Sigmoid colon (tissue), 6 donors: ENCODE measurements at regions not wholly inside any gene's neighbourhood (a gene's known extent, or its start where the extent isn't known, plus 50 kb on each side); places are given as distances from the start of the nearest gene placed in this dataset.

ENCODE experiments used
- DNase-seq: peaks from one replicate; pipeline ENCODE4 v3.0.0-alpha.2; 2019
- H3K27ac ChIP-seq, 4 donors: fragments of 200-600 bp; sonication (generic); one replicate each; pipeline ENCODE4 v1.5.1; 2016 to 2019; ENCODE audit warnings: mild to moderate bottlenecking in 1 of 4
- H3K27me3 ChIP-seq, 3 donors: fragments of 200-600 bp; sonication (generic); one replicate each; pipeline ENCODE4 v1.5.1; 2019; ENCODE audit warnings: mild to moderate bottlenecking in 1 of 3
- H3K36me3 ChIP-seq, 4 donors: fragments of 200-600 bp; sonication (generic); one replicate each; pipeline ENCODE4 v1.5.1; 2016 to 2019
- H3K4me1 ChIP-seq, 4 donors: fragments of 200-600 bp; sonication (generic); one replicate each; pipeline ENCODE4 v1.5.1; 2017 to 2019
- H3K4me3 ChIP-seq, 4 donors: fragments of 200-600 bp; sonication (generic); one replicate each; pipeline ENCODE4 v1.5.1; 2017 to 2019; ENCODE audit warnings: mild to moderate bottlenecking in 2 of 4, moderate library complexity in 1 of 4
- H3K9me3 ChIP-seq, 4 donors: fragments of 200-600 bp in 3 of 4; sonication (generic) in 3 of 4; one replicate each; pipeline versions ENCODE4 v1.5.1 to v1.6.1; 2013 to 2019
- CTCF ChIP-seq, 4 experiments: fragments of 450-650 bp in 3 of 4; fragments of 200-600 bp in 1 of 4; IDR thresholded peaks; one replicate each; pipeline ENCODE4 v1.5.1; 2016 to 2019; ENCODE audit warnings: antibody characterized with exemption in 4 of 4, mild to moderate bottlenecking in 3 of 4, moderate library complexity in 2 of 4
- EP300 ChIP-seq, 4 donors: sonication (generic); formaldehyde crosslinking; IDR thresholded peaks; one replicate each; pipeline ENCODE4 v1.6.1; 2017; ENCODE audit warnings: antibody characterized with exemption in 4 of 4
- POLR2A ChIP-seq, 2 donors: fragments of 450-650 bp; IDR thresholded peaks; one replicate each; pipeline ENCODE4 v1.6.1; 2016; ENCODE audit warnings: antibody characterized with exemption in 2 of 2, mild to moderate bottlenecking in 2 of 2, moderate library complexity in 2 of 2
- POLR2AphosphoS5 ChIP-seq, 4 donors: sonication (generic); formaldehyde crosslinking; IDR thresholded peaks; one replicate each; pipeline ENCODE4 v1.6.1; 2017; ENCODE audit warnings: antibody characterized with exemption in 4 of 4
- WGBS, 2 donors: extraction: QIAGEN DNeasy Blood & Tissue Kit; methylation state at CpG; one replicate each; pipeline ENCODE4 v1.1.7; 2013; 5-methylcytosine and 5-hydroxymethylcytosine counted together
- intact Hi-C: fragments of 100-400 bp; cut with DNase I; formaldehyde crosslinking; loops from one replicate; pipeline ENCODE4 v1.15.1; 2023
- donor health status: healthy with polysubstance abuse.
- donor health status: healthy.

DNA sequence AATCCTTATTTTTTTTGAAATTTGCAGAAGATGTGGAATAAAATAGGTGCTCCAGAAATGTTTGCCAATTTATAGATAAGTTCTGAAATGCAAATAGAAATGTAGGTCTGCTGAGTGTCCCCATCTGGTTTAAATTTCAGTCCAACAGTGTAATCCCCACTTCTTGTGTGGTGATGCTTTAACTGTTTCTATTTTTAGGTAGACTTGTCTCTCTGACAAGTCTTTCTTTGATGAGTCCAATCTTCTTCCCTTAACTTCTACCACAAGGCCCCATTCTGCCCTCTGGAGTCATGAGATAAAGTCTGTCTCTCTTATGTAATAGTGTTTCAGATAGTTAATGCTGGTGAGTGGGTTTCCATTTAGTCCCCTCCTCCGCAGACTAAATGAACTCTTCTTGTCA is 390.4 kb downstream of the RFC3 start:
- Histone ChIP-seq H3K9me3 (no peaks in the 10 kb centered on the region), H3K4me1 (peaks cover 0 to 38% (median 28%) of the 10 kb centered on the region in 4 donors), H3K36me3 (no peaks in the 10 kb centered on the region), H3K4me3 (no peak overlapping the region), H3K27ac (peak overlapping the region in 3 of 4 donors; percentile 68 to 83 (median 81)), H3K27me3 (no peaks in the 10 kb centered on the region)
- TF ChIP-seq CTCF (IDR thresholded peaks at IDR 0.05) (no peak), POLR2A (IDR thresholded peaks at IDR 0.05) (no peak), EP300 (IDR thresholded peaks at IDR 0.05) (no peak), POLR2AphosphoS5 (IDR thresholded peaks at IDR 0.05) (no peak)
- WGBS, 2 donors = 92 to 96% methylated on average over 1 of the region's 1 CpG
- DNase-seq = no peak
- intact Hi-C loops = loop anchor here (5.0 kb wide), 1 partner anchor 46 kb away; no protein-coding TSS in a partner anchor

- no peak for DNase-seq
- peak overlapping the region in 2 of 4 donors; percentile 81 to 83 for H3K27ac ChIP-seq
- no peaks in the 10 kb centered on the region for H3K9me3 ChIP-seq
- H3K4me3 ChIP-seq = no peak overlapping the region
- H3K4me1 ChIP-seq = peaks cover 0 to 36% (median 28%) of the 10 kb centered on the region in 4 donors
- H3K27me3 ChIP-seq = no peaks in the 10 kb centered on the region
- no peaks in the 10 kb centered on the region for H3K36me3 ChIP-seq
- intact Hi-C loops = no loop called here
- 83 to 92% methylated on average over 1 of the region's 1 CpG for WGBS, 2 donors
- no peak for TF ChIP-seq CTCF (IDR thresholded peaks at IDR 0.05)
- TF ChIP-seq POLR2A (IDR thresholded peaks at IDR 0.05) = no peak
- no peak for TF ChIP-seq POLR2AphosphoS5 (IDR thresholded peaks at IDR 0.05)
- TF ChIP-seq EP300 (IDR thresholded peaks at IDR 0.05) = no peak
Observed at GRCh38 chr13:34210341-34210740, 392.4 kb downstream of the RFC3 start.

GRCh38 chr13:34214686-34215085 is 396.7 kb downstream of the RFC3 start:
- intact Hi-C loops = no loop called here
- TF ChIP-seq POLR2A (IDR thresholded peaks at IDR 0.05) (no peak), POLR2AphosphoS5 (IDR thresholded peaks at IDR 0.05) (no peak), CTCF (IDR thresholded peaks at IDR 0.05) (no peak), EP300 (IDR thresholded peaks at IDR 0.05) (no peak)
- no peaks in the 10 kb centered on the region for H3K27me3 ChIP-seq
- no peaks in the 10 kb centered on the region for H3K36me3 ChIP-seq
- H3K9me3 ChIP-seq = no peaks in the 10 kb centered on the region
- peaks cover 0 to 13% (median 8%) of the 10 kb centered on the region in 4 donors for H3K4me1 ChIP-seq
- H3K4me3 ChIP-seq = no peak overlapping the region
- H3K27ac ChIP-seq = no peak overlapping the region
- 91 to 99% methylated on average over 2 of the region's 2 CpGs for WGBS, 2 donors
- DNase-seq = no peak

DNA sequence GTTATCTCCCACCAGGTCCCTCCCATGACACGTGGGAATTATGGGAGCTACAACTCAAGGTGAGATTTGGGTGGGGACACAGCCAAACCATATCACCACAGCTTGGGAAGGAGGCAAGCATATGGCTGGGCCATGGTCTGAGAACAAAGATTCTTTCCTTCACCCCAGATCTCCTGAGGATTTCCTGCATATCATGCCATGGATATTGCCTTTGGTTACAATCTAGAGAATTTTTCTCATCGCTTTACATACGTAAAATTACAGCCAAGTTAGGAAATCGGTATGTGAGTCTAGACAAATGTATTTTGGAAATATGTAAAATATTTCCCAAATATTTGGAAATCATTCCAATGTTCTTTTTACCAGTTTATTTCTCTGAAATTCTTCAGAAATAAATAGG is 398.3 kb downstream of the RFC3 start:
- intact Hi-C loops = no loop called here
- Histone ChIP-seq H3K27me3 (no peaks in the 10 kb centered on the region), H3K27ac (no peak overlapping the region), H3K4me1 (no peaks in the 10 kb centered on the region), H3K4me3 (no peak overlapping the region), H3K9me3 (no peaks in the 10 kb centered on the region), H3K36me3 (no peaks in the 10 kb centered on the region)
- no peak for TF ChIP-seq EP300 (IDR thresholded peaks at IDR 0.05)
- DNase-seq = no peak
- 93 to 94% methylated on average over 4 of the region's 4 CpGs for WGBS, 2 donors

GRCh38 chr13:34217343-34218025 is 399.5 kb downstream of the RFC3 start:
- Histone ChIP-seq H3K36me3 (no peaks in the 10 kb centered on the region), H3K27me3 (no peaks in the 10 kb centered on the region), H3K9me3 (no peaks in the 10 kb centered on the region), H3K4me1 (no peaks in the 10 kb centered on the region), H3K4me3 (no peak overlapping the region), H3K27ac (no peak overlapping the region)
- DNase-seq = no peak
- 86 to 93% methylated on average over 12 of the region's 12 CpGs for WGBS, 2 donors
- TF ChIP-seq POLR2AphosphoS5 (IDR thresholded peaks at IDR 0.05) = no peak
- TF ChIP-seq POLR2A (IDR thresholded peaks at IDR 0.05) = no peak
- TF ChIP-seq CTCF (IDR thresholded peaks at IDR 0.05) = no peak
- no peak for TF ChIP-seq EP300 (IDR thresholded peaks at IDR 0.05)
- intact Hi-C loops = no loop called here
